Right lobe of liver (tissue), 6 donors: ENCODE measurements at regions not wholly inside any gene's neighbourhood (a gene's known extent, or its start where the extent isn't known, plus 50 kb on each side); places are given as distances from the start of the nearest gene placed in this dataset.
A peak's percentile ranks its signal among the peaks of the same experiment; 100 is the strongest.

Source experiments
- ATAC-seq, 4 donors: fragments of 200-7000 bp; cut with Tn5 transposase; one replicate each; pipeline ENCODE4 v1.9.1; 2020; ENCODE audit warnings: mild to moderate bottlenecking in 4 of 4, moderate library complexity in 4 of 4
- DNase-seq, 3 donors: peaks; one replicate each; pipeline ENCODE4 v3.0.0-alpha.2; 2020
- H3K27ac ChIP-seq, 3 donors: fragments of 200-600 bp; one replicate each; pipeline ENCODE4 v1.8.0; 2022
- H3K27me3 ChIP-seq, 2 donors: fragments of 200-600 bp; one replicate each; pipeline ENCODE4 v1.8.0; 2022
- H3K36me3 ChIP-seq, 4 donors: fragments of 200-600 bp; sonication (generic) in 1 of 4; one replicate each; pipeline versions ENCODE4 v1.5.1 to v1.8.0; 2017 to 2022; ENCODE audit warnings: control low read depth in 1 of 4
- H3K4me1 ChIP-seq, 4 donors: fragments of 200-600 bp; sonication (generic) in 1 of 4; one replicate each; pipeline versions ENCODE4 v1.5.1 to v1.8.0; 2017 to 2022; ENCODE audit warnings: control low read depth in 1 of 4
- H3K4me3 ChIP-seq, 3 donors: fragments of 200-600 bp; one replicate each; pipeline ENCODE4 v1.8.0; 2022
- H3K9me3 ChIP-seq, 4 donors: fragments of 200-600 bp; sonication (generic) in 1 of 4; one replicate each; pipeline versions ENCODE4 v1.5.1 to v1.8.0; 2017 to 2022; ENCODE audit warnings: control low read depth in 1 of 4
- POLR2A ChIP-seq: fragments of 450-650 bp; IDR thresholded peaks from one replicate; pipeline ENCODE4 v1.6.1; 2017; ENCODE audit warnings: antibody characterized with exemption, mild to moderate bottlenecking
- WGBS: methylation state at CpG from one replicate; pipeline ENCODE4 v1.1.6; 2018; ENCODE audit warnings: low coverage, low lambda C conversion rate; ENCODE audit not compliant: insufficient coverage; ENCODE audit errors: missing lambda C conversion rate; 5-methylcytosine and 5-hydroxymethylcytosine counted together
- intact Hi-C, 2 donors: fragments of 100-400 bp; cut with DNase I; formaldehyde crosslinking; loops; one replicate each; pipeline versions ENCODE4 v1.11.2 to v1.14.1; 2022
- TF ChIP-seq, protein P1 (sequence below), 4 donors: fragments of 200-600 bp in 3 of 4; fragments of 450-650 bp in 1 of 4; IDR thresholded peaks; one replicate each; pipeline versions ENCODE4 v1.5.1 to v1.8.0; 2016 to 2022; ENCODE audit warnings: antibody characterized with exemption in 4 of 4, mild to moderate bottlenecking in 2 of 4
- donor health status: DM: no; HTN: yes; CAD: no.
- donor health status: DM: no; HTN: no; CAD: no.
- donor health status: DM: no; HTN: no; CAD: no.
- donor health status: DM: no; HTN: yes; CAD: no.
- donor health status: DM: no; HTN: yes; CAD: no.

DNA sequence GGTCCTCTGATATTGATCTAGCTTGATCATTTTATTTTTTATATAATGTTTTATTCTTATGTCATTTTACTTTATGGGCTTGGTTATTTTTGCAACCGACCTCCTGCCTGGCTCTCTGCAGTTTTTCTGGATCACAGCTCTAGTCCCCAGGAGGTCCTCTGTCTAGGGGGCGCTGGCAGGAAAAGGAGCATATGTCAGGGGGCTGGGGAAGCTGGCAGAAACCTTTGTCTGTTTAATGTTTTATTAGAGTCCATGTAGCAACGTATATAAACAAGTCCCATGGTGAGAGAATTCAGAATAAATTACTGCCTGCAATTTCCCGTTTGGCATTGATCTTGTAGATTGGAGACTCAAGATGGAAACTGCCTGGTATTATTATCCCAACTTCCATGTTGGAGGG is 133.5 kb upstream of the ZBED5 start:
- WGBS, result 86% methylated on average over 4 of the region's 4 CpGs
- H3K4me1 ChIP-seq, result no peaks in the 10 kb centered on the region

DNA sequence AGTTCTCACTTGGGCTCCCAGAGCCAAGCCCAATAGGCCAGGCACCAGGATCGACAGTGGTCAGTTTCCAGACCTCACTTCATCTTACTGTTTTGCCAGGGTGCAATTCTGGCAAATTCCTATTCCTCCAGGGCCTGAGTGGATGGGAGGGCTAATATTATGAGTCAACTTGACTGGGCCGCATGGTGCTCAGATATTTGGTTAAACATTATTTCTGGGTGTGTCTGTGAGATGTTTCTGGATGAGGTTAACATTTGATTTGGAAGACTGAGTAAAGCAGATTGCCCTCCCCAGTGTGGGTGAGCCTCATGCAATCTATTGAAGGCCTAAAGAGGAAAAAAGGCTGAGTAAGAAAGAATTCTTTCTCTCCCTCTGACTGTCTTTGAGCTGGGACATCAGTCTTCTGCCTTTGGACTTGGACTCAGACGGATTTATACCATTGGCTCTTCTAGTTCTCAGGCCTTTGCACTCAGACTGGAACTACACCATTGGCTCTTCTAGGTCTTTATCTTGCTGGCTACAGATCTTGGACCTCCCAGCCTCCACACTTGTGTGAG is 132.9 kb upstream of the ZBED5 start:
- intact Hi-C loops, result no loop called here
- ATAC-seq (peak in 1 of 4 donors; percentile 44), DNase-seq (no peak)
- Histone ChIP-seq H3K36me3 (no peaks in the 10 kb centered on the region), H3K9me3 (no peaks in the 10 kb centered on the region), H3K27ac (no peak overlapping the region), H3K27me3 (no peaks in the 10 kb centered on the region), H3K4me3 (no peak overlapping the region), H3K4me1 (no peaks in the 10 kb centered on the region)
- WGBS, result 64% methylated on average over 2 of the region's 3 CpGs
- TF ChIP-seq, protein P1, sequence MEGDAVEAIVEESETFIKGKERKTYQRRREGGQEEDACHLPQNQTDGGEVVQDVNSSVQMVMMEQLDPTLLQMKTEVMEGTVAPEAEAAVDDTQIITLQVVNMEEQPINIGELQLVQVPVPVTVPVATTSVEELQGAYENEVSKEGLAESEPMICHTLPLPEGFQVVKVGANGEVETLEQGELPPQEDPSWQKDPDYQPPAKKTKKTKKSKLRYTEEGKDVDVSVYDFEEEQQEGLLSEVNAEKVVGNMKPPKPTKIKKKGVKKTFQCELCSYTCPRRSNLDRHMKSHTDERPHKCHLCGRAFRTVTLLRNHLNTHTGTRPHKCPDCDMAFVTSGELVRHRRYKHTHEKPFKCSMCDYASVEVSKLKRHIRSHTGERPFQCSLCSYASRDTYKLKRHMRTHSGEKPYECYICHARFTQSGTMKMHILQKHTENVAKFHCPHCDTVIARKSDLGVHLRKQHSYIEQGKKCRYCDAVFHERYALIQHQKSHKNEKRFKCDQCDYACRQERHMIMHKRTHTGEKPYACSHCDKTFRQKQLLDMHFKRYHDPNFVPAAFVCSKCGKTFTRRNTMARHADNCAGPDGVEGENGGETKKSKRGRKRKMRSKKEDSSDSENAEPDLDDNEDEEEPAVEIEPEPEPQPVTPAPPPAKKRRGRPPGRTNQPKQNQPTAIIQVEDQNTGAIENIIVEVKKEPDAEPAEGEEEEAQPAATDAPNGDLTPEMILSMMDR (IDR thresholded peaks at IDR 0.05), result no peak
- no peak for TF ChIP-seq POLR2A

More for the DNA sequence above, 133.5 kb upstream of the ZBED5 start:
- Histone ChIP-seq H3K4me3 (no peak overlapping the region), H3K27ac (no peak overlapping the region), H3K9me3 (no peaks in the 10 kb centered on the region), H3K36me3 (no peaks in the 10 kb centered on the region), H3K27me3 (no peaks in the 10 kb centered on the region)
- ATAC-seq (no peak), DNase-seq (no peak)
- intact Hi-C loops, result no loop called here
- TF ChIP-seq POLR2A, result no peak
- TF ChIP-seq, protein P1 (IDR thresholded peaks at IDR 0.05), result no peak

DNA sequence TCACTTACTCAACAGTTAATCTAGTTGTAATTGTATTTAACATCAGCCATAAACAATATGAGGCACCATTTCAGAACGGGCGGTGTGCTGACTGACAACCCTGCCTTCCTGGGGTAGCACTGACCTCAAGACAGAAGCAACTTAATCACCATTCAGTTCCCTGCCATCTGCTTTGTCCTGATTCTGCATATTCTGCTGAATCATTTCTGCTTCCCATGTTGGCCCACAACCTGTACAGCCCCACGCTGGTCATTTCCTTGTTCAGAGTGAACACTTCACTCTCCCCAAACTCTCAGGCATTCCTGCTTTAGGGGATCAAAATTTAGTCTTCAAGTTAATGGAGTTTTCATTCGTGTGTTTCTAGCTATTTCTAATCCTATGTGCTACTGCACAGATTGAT is 132.3 kb upstream of the ZBED5 start:
- intact Hi-C loops, result no loop called here
- DNase-seq (no peak), ATAC-seq (peak in 1 of 4 donors; percentile 23)
- Histone ChIP-seq H3K36me3 (no peaks in the 10 kb centered on the region), H3K27me3 (no peaks in the 10 kb centered on the region), H3K4me1 (no peaks in the 10 kb centered on the region), H3K27ac (no peak overlapping the region), H3K4me3 (no peak overlapping the region), H3K9me3 (no peaks in the 10 kb centered on the region)
- WGBS, result 53% methylated on average over 3 of the region's 4 CpGs
- TF ChIP-seq, protein P1 (IDR thresholded peaks at IDR 0.05), result no peak
- no peak for TF ChIP-seq POLR2A

DNA sequence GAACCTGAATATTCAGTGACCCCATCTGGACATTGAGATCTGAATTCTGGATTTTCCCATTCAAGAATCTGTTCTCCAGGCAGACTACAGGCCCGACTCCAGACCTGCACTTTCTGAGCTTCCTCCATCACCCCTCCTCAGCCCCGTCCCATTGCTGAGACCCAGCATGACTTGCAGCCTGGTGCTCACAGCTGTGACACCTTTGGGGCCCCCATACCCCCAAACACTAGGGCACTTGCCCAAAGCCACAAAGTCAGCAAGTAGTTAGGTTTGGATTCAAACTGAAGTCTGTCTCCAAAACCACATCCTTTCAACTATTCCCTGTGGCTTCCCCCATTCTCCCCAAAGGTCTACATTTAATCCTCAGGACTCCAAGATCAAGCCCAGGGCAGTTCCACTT is 128.2 kb upstream of the ZBED5 start:
- Histone ChIP-seq H3K4me1 (no peaks in the 10 kb centered on the region), H3K9me3 (no peaks in the 10 kb centered on the region), H3K27ac (no peak overlapping the region), H3K4me3 (no peak overlapping the region), H3K27me3 (no peaks in the 10 kb centered on the region), H3K36me3 (no peaks in the 10 kb centered on the region)
- no peak for ATAC-seq
- intact Hi-C loops, result no loop called here
- DNase-seq, result no peak
- WGBS, result 33% methylated on average over 1 of the region's 2 CpGs
- TF ChIP-seq, protein P1 (IDR thresholded peaks at IDR 0.05), result no peak
- TF ChIP-seq POLR2A, result no peak

DNA sequence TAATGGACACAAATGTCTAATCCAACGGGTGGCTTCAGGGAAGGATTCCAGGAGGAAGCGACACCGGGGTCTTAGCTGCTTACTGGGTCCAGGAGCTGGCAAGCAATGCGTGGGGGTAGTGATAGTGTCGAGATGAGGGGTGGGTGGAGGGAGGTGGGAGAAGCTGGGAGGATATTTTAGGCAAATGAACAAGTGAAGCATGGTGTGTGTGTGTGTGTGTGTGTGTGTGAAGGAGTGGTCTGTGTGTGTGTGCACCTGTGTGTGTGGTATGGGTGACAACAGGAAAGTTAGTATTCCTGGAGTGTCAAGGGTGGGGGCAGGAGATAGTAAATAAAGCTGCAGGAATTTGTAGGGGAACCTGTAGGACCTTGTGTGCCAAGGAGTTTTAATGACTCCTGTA is 126.9 kb upstream of the ZBED5 start:
- 75% methylated on average over 5 of the region's 5 CpGs for WGBS
- intact Hi-C loops, result no loop called here

More for the DNA sequence above, 126.9 kb upstream of the ZBED5 start:
- DNase-seq (no peak), ATAC-seq (no peak)
- Histone ChIP-seq H3K4me3 (no peak overlapping the region), H3K27ac (no peak overlapping the region), H3K4me1 (no peaks in the 10 kb centered on the region), H3K27me3 (no peaks in the 10 kb centered on the region), H3K36me3 (no peaks in the 10 kb centered on the region), H3K9me3 (no peaks in the 10 kb centered on the region)
- TF ChIP-seq, protein P1 (IDR thresholded peaks at IDR 0.05), result no peak
- no peak for TF ChIP-seq POLR2A
